HEK293T (cell line): ENCODE measurements at regions not wholly inside any gene's neighbourhood (a gene's known extent, or its start where the extent isn't known, plus 50 kb on each side); places are given as distances from the start of the nearest gene placed in this dataset.

Source experiments
- CTCF ChIA-PET: fragments of 350-600 bp; formaldehyde crosslinking; extraction: SDS; loops from one replicate; lab custom pipeline; 2021; ENCODE audit warnings: antibody characterized with exemption, inconsistent platforms; lab: Yijun Ruan, JAX
- POLR2A ChIA-PET: fragments of 350-600 bp; formaldehyde crosslinking; extraction: SDS; loops from one replicate; lab custom pipeline; 2020; ENCODE audit warnings: antibody characterized with exemption, inconsistent platforms; lab: Yijun Ruan, JAX
- DNase-seq: peaks from one replicate; pipeline ENCODE4 v3.0.0; 2012; ENCODE audit warnings: mixed read lengths; ENCODE audit errors: extremely low spot score
- ARNT ChIP-seq: fragments of 450-650 bp; IDR thresholded peaks from 2 replicates; pipeline ENCODE4 v1.6.1; 2017; ENCODE audit warnings: mild to moderate bottlenecking
- BHLHE40 ChIP-seq: fragments of 450-650 bp; IDR thresholded peaks from 2 replicates; pipeline ENCODE4 v1.6.1; 2016; ENCODE audit warnings: mild to moderate bottlenecking, moderate library complexity, borderline replicate concordance
- CTBP1 ChIP-seq: fragments of 450-650 bp; IDR thresholded peaks from 2 replicates; pipeline ENCODE4 v1.6.1; 2016; ENCODE audit warnings: borderline replicate concordance
- ELF4 ChIP-seq: fragments of 450-650 bp; IDR thresholded peaks from 2 replicates; pipeline ENCODE4 v1.6.1; 2017; ENCODE audit warnings: antibody characterized with exemption
- FOXA1 ChIP-seq: fragments of 450-650 bp; IDR thresholded peaks from 2 replicates; pipeline ENCODE4 v1.6.1; 2016; ENCODE audit warnings: mild to moderate bottlenecking
- FOXK2 ChIP-seq: fragments of 450-650 bp; IDR thresholded peaks from 2 replicates; pipeline ENCODE4 v1.6.1; 2016; ENCODE audit warnings: mild to moderate bottlenecking
- FOXM1 ChIP-seq: fragments of 450-650 bp; IDR thresholded peaks from 2 replicates; pipeline ENCODE4 v1.6.1; 2017; ENCODE audit warnings: mild to moderate bottlenecking, borderline replicate concordance
- HDGF ChIP-seq: fragments of 450-650 bp; IDR thresholded peaks from 2 replicates; pipeline ENCODE4 v1.6.1; 2017; ENCODE audit warnings: antibody characterized with exemption, borderline replicate concordance
- L3MBTL2 ChIP-seq: fragments of 450-650 bp; conservative IDR thresholded peaks from 2 replicates; pipeline ENCODE4 v1.6.1; 2016; ENCODE audit warnings: mild to moderate bottlenecking
- LEF1 ChIP-seq: fragments of 450-650 bp; IDR thresholded peaks from 2 replicates; pipeline ENCODE4 v1.6.1; 2017; ENCODE audit warnings: mild to moderate bottlenecking, borderline replicate concordance
- NFRKB ChIP-seq: fragments of 450-650 bp; IDR thresholded peaks from 2 replicates; pipeline ENCODE4 v1.6.1; 2016; ENCODE audit warnings: mild to moderate bottlenecking, moderate library complexity
- SP1 ChIP-seq: fragments of 450-650 bp; IDR thresholded peaks from 2 replicates; pipeline ENCODE4 v1.6.1; 2017
- SUZ12 ChIP-seq: fragments of 450-650 bp; IDR thresholded peaks from 2 replicates; pipeline ENCODE4 v1.6.1; 2016; ENCODE audit warnings: mild to moderate bottlenecking
- TARDBP ChIP-seq: fragments of 450-650 bp; IDR thresholded peaks from 2 replicates; pipeline ENCODE4 v1.6.1; 2016
- ZNF384 ChIP-seq: fragments of 450-650 bp; IDR thresholded peaks from 2 replicates; pipeline ENCODE4 v1.6.1; 2016
- TF ChIP-seq, protein P1 (sequence below): fragments of 450-650 bp; IDR thresholded peaks from 2 replicates; pipeline ENCODE4 v1.6.1; 2016

DNA sequence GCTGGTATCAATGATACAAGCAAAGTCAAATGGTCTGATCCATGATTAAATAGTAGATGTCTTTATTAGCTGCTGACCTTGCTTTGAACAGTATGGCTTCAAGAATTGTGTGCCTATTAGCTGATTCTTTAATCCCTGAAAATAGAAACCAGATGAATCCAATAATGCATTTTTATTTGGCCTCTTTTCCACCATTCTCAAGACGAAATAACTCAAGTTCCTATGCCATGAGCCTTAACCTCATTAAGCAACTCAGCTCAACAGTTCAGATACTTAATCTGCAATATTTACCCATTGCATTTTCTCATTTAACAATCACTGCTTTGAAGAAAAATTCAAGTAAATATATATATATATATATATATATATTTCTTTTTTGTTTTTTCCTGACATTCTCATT, 588.6 kb upstream of the MEF2C start:
- CTCF ChIA-PET = no interaction called here
- TF ChIP-seq ZNF384 = no peak
- no peak for TF ChIP-seq TARDBP
- no peak for TF ChIP-seq ELF4
- no peak for TF ChIP-seq FOXM1
- no peak for TF ChIP-seq BHLHE40
- TF ChIP-seq LEF1 = no peak
- no peak for TF ChIP-seq ARNT
- TF ChIP-seq HDGF = no peak
- no peak for TF ChIP-seq L3MBTL2
- no peak for TF ChIP-seq SUZ12
- no peak for TF ChIP-seq NFRKB
- TF ChIP-seq FOXA1 = no peak
- TF ChIP-seq, protein P1, sequence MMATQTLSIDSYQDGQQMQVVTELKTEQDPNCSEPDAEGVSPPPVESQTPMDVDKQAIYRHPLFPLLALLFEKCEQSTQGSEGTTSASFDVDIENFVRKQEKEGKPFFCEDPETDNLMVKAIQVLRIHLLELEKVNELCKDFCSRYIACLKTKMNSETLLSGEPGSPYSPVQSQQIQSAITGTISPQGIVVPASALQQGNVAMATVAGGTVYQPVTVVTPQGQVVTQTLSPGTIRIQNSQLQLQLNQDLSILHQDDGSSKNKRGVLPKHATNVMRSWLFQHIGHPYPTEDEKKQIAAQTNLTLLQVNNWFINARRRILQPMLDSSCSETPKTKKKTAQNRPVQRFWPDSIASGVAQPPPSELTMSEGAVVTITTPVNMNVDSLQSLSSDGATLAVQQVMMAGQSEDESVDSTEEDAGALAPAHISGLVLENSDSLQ = no peak
- no peak for TF ChIP-seq SP1
- POLR2A ChIA-PET = no interaction called here
- no peak for DNase-seq

DNA sequence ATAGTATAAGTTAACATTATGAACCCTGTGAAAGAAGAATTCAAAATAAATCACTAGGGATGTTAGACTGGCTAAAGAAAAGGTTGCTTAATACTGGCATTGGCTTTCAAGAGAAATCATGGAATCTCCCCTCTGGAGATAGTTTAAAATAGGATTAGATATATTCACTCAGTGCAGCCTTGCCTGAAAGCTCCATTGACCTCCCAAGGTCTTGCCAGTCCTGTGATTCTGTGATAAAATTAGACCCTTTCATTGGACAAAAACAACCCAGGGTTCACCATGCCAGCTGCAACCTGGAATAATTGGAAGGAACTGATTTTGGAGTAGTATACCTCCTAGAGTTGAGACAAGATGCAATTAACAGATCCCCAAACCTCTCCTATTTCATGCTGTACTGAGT, 588.1 kb upstream of the MEF2C start:
- TF ChIP-seq ELF4 (no peak), ARNT (no peak), CTBP1 (no peak), SP1 (no peak), SUZ12 (no peak), TARDBP (no peak), BHLHE40 (no peak), FOXK2 (no peak), NFRKB (no peak), L3MBTL2 (no peak), ZNF384 (no peak), HDGF (no peak), LEF1 (no peak)
- DNase-seq = no peak
- POLR2A ChIA-PET = no interaction called here
- CTCF ChIA-PET = no interaction called here

DNA sequence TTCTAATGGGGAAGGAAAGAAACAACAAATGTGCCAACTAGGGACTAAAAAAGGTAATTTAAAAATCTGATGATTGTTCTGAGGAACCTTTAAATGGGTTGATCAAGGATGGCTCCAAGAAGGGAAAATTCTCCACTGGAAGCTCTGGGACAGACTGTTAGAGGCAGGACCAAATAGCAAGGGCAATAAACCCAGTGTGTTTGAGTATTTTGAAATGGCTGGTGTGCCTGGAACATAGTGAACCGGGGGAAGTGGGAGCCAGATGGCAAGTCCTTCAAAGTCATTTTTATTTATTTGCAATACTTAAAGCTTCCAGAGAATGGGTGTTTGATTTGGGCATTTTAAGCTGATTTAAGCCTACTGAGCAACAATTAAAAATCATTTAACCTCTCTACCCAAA, 587.7 kb upstream of the MEF2C start:
- ChIA-PET POLR2A (no interaction called here), CTCF (no interaction called here)
- no peak for DNase-seq
- TF ChIP-seq FOXA1 (no peak), ZNF384 (no peak), BHLHE40 (no peak), FOXK2 (no peak), HDGF (no peak), ELF4 (no peak), SP1 (no peak), SUZ12 (no peak)

DNA sequence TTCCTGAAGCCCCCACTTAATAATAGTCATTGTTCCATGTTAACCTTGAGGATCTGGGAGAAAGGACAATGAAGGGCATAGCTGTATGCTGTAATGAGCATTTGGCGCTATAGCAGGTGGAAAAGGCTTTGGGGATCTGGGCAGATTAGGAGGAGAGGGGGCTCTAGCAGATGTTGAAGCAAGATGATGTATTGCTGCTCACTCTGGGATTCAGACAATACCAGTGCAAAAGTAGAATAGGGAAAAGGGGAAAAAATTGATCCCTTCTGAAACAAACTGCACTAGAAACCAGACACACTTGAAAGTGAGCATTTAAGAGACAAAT, 575.3 kb upstream of the MEF2C start:
- ChIA-PET POLR2A (no interaction called here), CTCF (no interaction called here)
- no peak for DNase-seq
- TF ChIP-seq L3MBTL2 (no peak), FOXK2 (no peak), HDGF (no peak), ARNT (no peak), NFRKB (no peak), TARDBP (no peak), SP1 (no peak), FOXM1 (no peak), ZNF384 (no peak), SUZ12 (no peak), FOXA1 (no peak), BHLHE40 (no peak), LEF1 (no peak), CTBP1 (no peak), ELF4 (no peak)
- TF ChIP-seq, protein P1 = no peak

DNA sequence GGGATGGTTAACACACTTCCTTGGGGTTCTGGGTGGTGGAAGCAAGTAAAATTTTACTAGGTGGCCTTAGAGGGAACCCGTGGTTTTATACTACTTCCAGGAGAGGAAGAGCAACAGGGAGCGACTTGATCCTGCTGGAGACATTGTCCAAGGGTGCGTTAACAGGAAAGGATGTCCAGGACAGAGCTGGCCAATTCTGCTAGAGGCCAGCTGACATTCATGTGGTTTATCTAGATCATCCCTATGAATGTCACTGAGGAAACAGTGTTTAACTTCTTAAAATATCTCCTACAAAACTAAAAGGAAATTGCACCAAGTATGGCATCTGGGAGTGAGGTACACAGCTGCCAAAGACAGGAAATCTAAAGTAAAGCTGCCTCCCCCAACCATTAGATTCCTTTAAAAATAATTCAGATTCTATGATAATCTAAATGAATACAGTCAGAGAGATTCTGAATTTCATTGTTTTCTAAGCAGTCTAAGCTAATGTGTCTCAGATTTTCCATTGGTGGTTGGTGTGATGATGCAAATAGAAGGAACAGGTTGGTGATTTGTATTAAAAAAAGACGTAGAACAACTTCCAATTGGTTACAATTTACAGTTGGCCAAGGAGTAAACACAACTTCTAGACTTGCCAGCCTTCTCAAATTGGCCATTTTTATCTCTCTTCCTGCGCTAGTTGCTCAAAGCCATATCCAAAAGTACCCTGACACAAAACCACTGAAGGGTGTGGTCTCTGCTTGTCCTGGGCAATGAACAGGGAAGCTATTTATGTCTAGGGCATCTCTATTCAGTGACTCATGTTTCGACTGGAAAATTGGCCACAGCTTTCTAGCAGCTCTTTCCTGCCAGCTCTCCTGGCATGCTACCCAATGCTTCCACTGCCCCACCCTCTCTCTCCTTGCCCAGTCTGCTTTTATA, 574.7 kb upstream of the MEF2C start:
- TF ChIP-seq BHLHE40 (no peak), ARNT (no peak), ELF4 (no peak), FOXK2 (no peak), FOXM1 (no peak), SUZ12 (no peak)
- CTCF ChIA-PET = no interaction called here
- POLR2A ChIA-PET = no interaction called here
- no peak for DNase-seq

DNA sequence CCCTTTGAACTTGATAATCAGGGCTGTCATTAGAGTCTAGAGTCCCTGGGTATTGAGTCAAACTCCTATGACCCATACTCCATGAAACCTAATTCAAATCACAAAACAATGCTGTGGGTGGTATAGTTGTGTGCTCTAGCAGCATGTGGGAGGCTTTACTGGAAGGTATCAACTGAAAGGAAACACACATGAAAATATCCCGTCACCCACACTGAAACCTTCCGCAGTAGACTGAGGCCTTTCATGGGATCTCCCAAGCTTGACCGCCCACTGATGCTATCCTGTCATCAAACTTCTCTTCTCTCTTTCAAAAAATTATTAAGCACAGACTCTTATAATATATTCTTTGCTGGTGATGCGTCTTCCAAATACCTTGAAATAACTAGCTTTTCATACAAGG, 569.1 kb upstream of the MEF2C start:
- TF ChIP-seq SP1 = no peak
- no peak for TF ChIP-seq CTBP1
- TF ChIP-seq BHLHE40 = no peak
- no peak for TF ChIP-seq ZNF384
- TF ChIP-seq SUZ12 = no peak
- no peak for TF ChIP-seq ARNT
- no peak for TF ChIP-seq FOXK2
- no peak for TF ChIP-seq FOXA1
- TF ChIP-seq HDGF = no peak
- TF ChIP-seq LEF1 = no peak
- no peak for TF ChIP-seq TARDBP
- no peak for TF ChIP-seq FOXM1
- TF ChIP-seq, protein P1 = no peak
- TF ChIP-seq ELF4 = no peak
- no peak for TF ChIP-seq NFRKB
- no peak for TF ChIP-seq L3MBTL2
- CTCF ChIA-PET = no interaction called here
- no peak for DNase-seq
- POLR2A ChIA-PET = no interaction called here
